GM12878 (cell line): ENCODE measurements at regions not wholly inside any gene's neighbourhood (a gene's known extent, or its start where the extent isn't known, plus 50 kb on each side); places are given as distances from the start of the nearest gene placed in this dataset.

Source experiments
- ATAC-seq: fragments of 200-7000 bp; cut with Tn5 transposase; 3 replicates; pipeline ENCODE4 v1.9.1; 2020; ENCODE audit warnings: mild to moderate bottlenecking, moderate library complexity
- BruUV-seq: library from RNA; stranded (reverse); fragments of 400-500 nt; replicated peaks from 2 replicates; lab custom pipeline; 2021; lab: Mats Ljungman, UMichigan
- CTCF ChIA-PET: fragments of 300-600 bp; sonication (Branson Sonifier 250); formaldehyde crosslinking; extraction: SDS; loops from one replicate; lab custom pipeline; 2021; ENCODE audit warnings: inconsistent platforms; lab: Yijun Ruan, JAX
- POLR2A ChIA-PET: fragments of 350-600 bp; formaldehyde crosslinking; extraction: SDS; loops from one replicate; lab custom pipeline; 2021; ENCODE audit warnings: inconsistent platforms; lab: Charles Lee
- RAD21 ChIA-PET: fragments of 300-600 bp; sonication (Branson Sonifier 250); formaldehyde crosslinking; loops from one replicate; lab custom pipeline; 2023; ENCODE audit warnings: antibody characterized with exemption; ENCODE audit not compliant: unreplicated experiment; lab: Charles Lee
- SMC1A ChIA-PET: fragments of 300-600 bp; sonication (Branson Sonifier 250); formaldehyde crosslinking; loops from one replicate; lab custom pipeline; 2023; ENCODE audit not compliant: unreplicated experiment, uncharacterized antibody; lab: Charles Lee
- DNase-seq: peaks from one replicate; pipeline ENCODE4 v3.0.0-alpha.2; 2011; ENCODE audit warnings: low read depth, low spot score
- FAIRE-seq: peaks from 3 replicates; lab custom pipeline; 2011; peaks lifted over from hg19 to GRCh38; lab: Jason Lieb, UNC
- H2AFZ ChIP-seq: 2 replicates; pipeline ENCODE4 v1.6.0; 2011; ENCODE audit warnings: low read depth, low read length, control low read depth; ENCODE audit not compliant: control insufficient read depth
- H3K27ac ChIP-seq: 2 replicates; pipeline ENCODE4 v1.5.1; 2011; ENCODE audit warnings: control low read depth; ENCODE audit not compliant: control insufficient read depth, insufficient read depth
- H3K27me3 ChIP-seq, 2 experiments: replicated peaks in 1 of 2; 2 replicates each; pipeline versions ENCODE4 v1.6.0 to v1.6.1; 2011; ENCODE audit warnings: low read length in 1 of 2; ENCODE audit not compliant: control insufficient read depth in 2 of 2, insufficient read depth in 2 of 2
- H3K36me3 ChIP-seq, 2 experiments: 2 replicates each; pipeline ENCODE4 v1.5.1; 2011; ENCODE audit warnings: low read length in 1 of 2; ENCODE audit not compliant: control insufficient read depth in 2 of 2, insufficient read depth in 2 of 2
- H3K4me1 ChIP-seq: 2 replicates; pipeline ENCODE4 v1.6.1; 2011; ENCODE audit warnings: mild to moderate bottlenecking, low read length, moderate library complexity, mixed read lengths; ENCODE audit not compliant: control insufficient read depth, insufficient read depth
- H3K4me2 ChIP-seq: 2 replicates; pipeline ENCODE4 v1.6.0; 2011; ENCODE audit warnings: control low read depth; ENCODE audit not compliant: control insufficient read depth, insufficient read depth
- H3K4me3 ChIP-seq: fragments of 200-600 bp; sonication (generic); 2 replicates; pipeline ENCODE4 v1.5.1; 2016
- H3K79me2 ChIP-seq: 2 replicates; pipeline ENCODE4 v1.6.0; 2011; ENCODE audit warnings: low read length; ENCODE audit not compliant: control insufficient read depth, insufficient read depth
- H3K9ac ChIP-seq: 2 replicates; pipeline ENCODE4 v1.8.0; 2011; ENCODE audit warnings: low read length, control low read depth, mixed read lengths; ENCODE audit not compliant: control insufficient read depth, insufficient read depth
- H3K9me3 ChIP-seq: replicated peaks from 3 replicates; pipeline ENCODE4 v1.5.1; 2011; ENCODE audit warnings: mild to moderate bottlenecking, low read length; ENCODE audit not compliant: control insufficient read depth, insufficient read depth
- H4K20me1 ChIP-seq: 2 replicates; pipeline ENCODE4 v1.6.0; 2011; ENCODE audit not compliant: control insufficient read depth, insufficient read depth
- BCL3 ChIP-seq: IDR thresholded peaks from 2 replicates; pipeline ENCODE4 v1.6.1; 2011; ENCODE audit warnings: borderline replicate concordance, low read depth, mild to moderate bottlenecking, moderate library complexity, low read length; ENCODE audit not compliant: insufficient read depth, poor library complexity, severe bottlenecking
- BCLAF1 ChIP-seq: fragments of 450-650 bp; IDR thresholded peaks from 2 replicates; pipeline ENCODE4 v1.6.1; 2017; ENCODE audit warnings: antibody characterized with exemption, mild to moderate bottlenecking, moderate library complexity
- CBX3 ChIP-seq: fragments of 200-600 bp; sonication (generic); IDR thresholded peaks from 2 replicates; pipeline ENCODE4 v1.6.1; 2016; ENCODE audit warnings: low read depth, borderline replicate concordance
- CHD1 ChIP-seq: IDR thresholded peaks from 2 replicates; pipeline ENCODE4 v1.6.1; 2012; ENCODE audit warnings: low read depth, low read length, improper control_type of control experiment
- CHD4 ChIP-seq: fragments of 200-600 bp; sonication (generic); IDR thresholded peaks from 2 replicates; pipeline ENCODE4 v1.6.1; 2016; ENCODE audit warnings: mild to moderate bottlenecking
- EGR1 ChIP-seq, 2 experiments: IDR thresholded peaks; 1 replicate in 1 of 2; 2 replicates in 1 of 2; pipeline ENCODE4 v1.6.1; 2011 to 2012; ENCODE audit warnings: low read depth in 2 of 2, low read length in 2 of 2, borderline replicate concordance in 1 of 2, mild to moderate bottlenecking in 1 of 2, moderate library complexity in 1 of 2
- GABPA ChIP-seq: IDR thresholded peaks from 2 replicates; pipeline ENCODE4 v1.6.1; 2014; ENCODE audit warnings: antibody characterized with exemption, low read depth, mild to moderate bottlenecking, inconsistent platforms
- GATAD2B ChIP-seq: fragments of 450-650 bp; conservative IDR thresholded peaks from 2 replicates; pipeline ENCODE4 v1.6.1; 2017; ENCODE audit warnings: low read depth, mild to moderate bottlenecking, moderate library complexity
- IKZF2 ChIP-seq, 2 experiments: fragments of 450-650 bp; IDR thresholded peaks; 2 replicates each; pipeline ENCODE4 v1.6.1; 2017; ENCODE audit warnings: mild to moderate bottlenecking in 2 of 2, moderate library complexity in 2 of 2
- IRF4 ChIP-seq: IDR thresholded peaks from 2 replicates; pipeline ENCODE4 v1.6.1; 2011; ENCODE audit warnings: low read depth, low read length
- JUNB ChIP-seq: IDR thresholded peaks from 2 replicates; pipeline ENCODE4 v1.6.1; 2016; ENCODE audit warnings: antibody characterized with exemption, mild to moderate bottlenecking
- KDM1A ChIP-seq: fragments of 200-600 bp; sonication (generic); IDR thresholded peaks from 2 replicates; pipeline ENCODE4 v1.6.1; 2016; ENCODE audit warnings: borderline replicate concordance
- KLF5 ChIP-seq: fragments of 450-650 bp; IDR thresholded peaks from 2 replicates; pipeline ENCODE4 v1.6.1; 2014; ENCODE audit warnings: mild to moderate bottlenecking; ENCODE audit not compliant: partially characterized antibody
- NFYB ChIP-seq: IDR thresholded peaks from 2 replicates; pipeline ENCODE4 v1.6.1; 2011; ENCODE audit warnings: low read depth, mild to moderate bottlenecking, low read length, improper control_type of control experiment, moderate library complexity; ENCODE audit not compliant: insufficient read depth
- POLR2A ChIP-seq: IDR thresholded peaks from 2 replicates; pipeline ENCODE4 v1.6.1; 2011; ENCODE audit warnings: low read depth, mild to moderate bottlenecking, low read length
- POLR2AphosphoS2 ChIP-seq: IDR thresholded peaks from 2 replicates; pipeline ENCODE4 v1.6.1; 2011; ENCODE audit warnings: low read depth, mild to moderate bottlenecking, low read length, improper control_type of control experiment, moderate library complexity
- RAD21 ChIP-seq: IDR thresholded peaks from 2 replicates; pipeline ENCODE4 v1.6.1; 2011; ENCODE audit warnings: mild to moderate bottlenecking, low read depth, low read length, moderate library complexity; ENCODE audit not compliant: insufficient read depth
- YBX1 ChIP-seq: fragments of 450-650 bp; IDR thresholded peaks from 2 replicates; pipeline ENCODE4 v1.6.1; 2016; ENCODE audit warnings: antibody characterized with exemption
- WGBS: methylation state at CpG from one replicate; pipeline ENCODE4 v1.1.6; 2016; ENCODE audit warnings: low lambda C conversion rate; ENCODE audit not compliant: insufficient replicate concordance, insufficient coverage; ENCODE audit errors: missing lambda C conversion rate; 5-methylcytosine and 5-hydroxymethylcytosine counted together
- in situ Hi-C: fragments of 300-500 bp; cut with MboI; formaldehyde crosslinking; loops from 9 replicates; pipeline ENCODE4 v1.14.3; 2018; ENCODE audit warnings: mixed read lengths
- intact Hi-C: fragments of 100-400 bp; cut with micrococcal nuclease; formaldehyde crosslinking; loops from one replicate; pipeline ENCODE4 v1.14.2; 2022; ENCODE audit not compliant: unreplicated experiment

DNA sequence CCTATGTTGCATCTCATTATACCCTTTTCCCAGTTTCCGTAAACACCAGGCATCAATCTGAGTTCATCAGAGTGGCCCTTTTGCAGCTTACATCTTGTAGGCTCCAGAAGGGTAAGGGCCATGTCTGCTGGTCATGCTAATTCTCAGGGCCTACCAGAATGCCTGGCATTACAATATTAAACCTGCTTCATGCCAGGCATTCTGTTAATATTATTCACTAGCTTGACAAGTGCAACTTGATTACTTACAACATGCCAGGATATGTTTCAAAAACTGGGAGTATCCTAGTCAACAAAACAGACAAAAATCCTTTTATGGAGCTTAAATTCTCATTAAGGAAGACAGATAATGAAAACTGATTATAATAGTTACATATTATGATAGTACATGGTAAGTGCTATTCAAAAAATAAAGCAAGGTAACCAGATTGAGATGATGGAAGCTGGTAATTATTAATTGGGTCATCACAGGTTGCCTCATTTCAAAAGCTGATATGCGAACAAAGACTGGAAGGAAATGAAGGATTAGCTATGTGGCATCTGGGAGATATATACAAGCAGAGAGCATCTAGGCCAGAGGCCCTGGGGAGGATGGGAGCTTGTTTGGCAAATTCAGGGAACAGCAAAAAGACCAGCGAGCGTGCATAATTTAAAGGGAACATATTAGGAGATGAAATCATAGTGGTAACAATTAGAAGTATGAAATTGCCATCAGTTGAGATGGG, 406.3 kb downstream of the DMRT2 start:
- Histone ChIP-seq H4K20me1 (no peaks in the 10 kb centered on the region), H2AFZ (no peak overlapping the region), H3K27me3 (peaks cover 0 to 2% of the 10 kb centered on the region in 2 experiments; a peak in 2 of 4 replicates), H3K27ac (no peak overlapping the region), H3K79me2 (no peaks in the 10 kb centered on the region), H3K36me3 (no peaks in the 10 kb centered on the region), H3K4me3 (no peak overlapping the region), H3K9ac (no peak overlapping the region), H3K9me3 (no peaks in the 10 kb centered on the region), H3K4me1 (no peaks in the 10 kb centered on the region), H3K4me2 (no peak overlapping the region)
- ChIA-PET SMC1A (interaction anchor here (0.8 to 9.5 kb wide), 15 partner anchors 9 to 452 kb away, joined by 3 to 275 read pairs (median 5); no protein-coding TSS in a partner anchor), CTCF (interaction anchor here (0.7 to 8.0 kb wide), 11 partner anchors 9 to 485 kb away, joined by 3 to 247 read pairs (median 4); no protein-coding TSS in a partner anchor), POLR2A (no interaction called here), RAD21 (interaction anchor here (0.9 to 9.1 kb wide), 6 partner anchors 98 to 483 kb away, joined by 3 to 190 read pairs (median 3); no protein-coding TSS in a partner anchor)
- no TSS peak for BruUV-seq
- no peak for ATAC-seq
- in situ Hi-C loops (loop anchor here (25.0 kb wide), 1 partner anchor 406 kb away; no protein-coding TSS in a partner anchor), intact Hi-C loops (no loop called here)
- no peak for DNase-seq
- WGBS, result 9% methylated on average over 4 of the region's 4 CpGs
- no peak for FAIRE-seq
- TF ChIP-seq EGR1 (IDR thresholded peaks at IDR 0.05; ENCODE audit: borderline replicate concordance in 1 of 2, low read depth in 2 of 2, low read length in 2 of 2) (no peak), BCLAF1 (no peak), KDM1A (no peak), KLF5 (no peak), IRF4 (no peak), GATAD2B (no peak), CHD4 (no peak), CHD1 (no peak), BCL3 (no peak), JUNB (no peak), NFYB (no peak), CBX3 (no peak), YBX1 (no peak), GABPA (no peak), IKZF2 (IDR thresholded peaks at IDR 0.05) (no peak), RAD21 (no peak), POLR2AphosphoS2 (no peak), POLR2A (no peak)
